GM18858 (cell line): ENCODE measurements at regions not wholly inside any gene's neighbourhood (a gene's known extent, or its start where the extent isn't known, plus 50 kb on each side); places are given as distances from the start of the nearest gene placed in this dataset.
"Not testable (repeated sequence)": the region's sequence is repeated elsewhere in the genome, so short reads cannot be mapped to it uniquely, and the experiment has no call there.

Experiments
- ATAC-seq: cut with Tn5 transposase; IDR thresholded peaks from one replicate; pipeline ENCODE4 v1.9.1; 2021; ENCODE audit not compliant: unreplicated experiment

GRCh38 chr3:127420829-127421228, 133.0 kb upstream of the PRR20G start:
- ATAC-seq = no peak

GRCh38 chr3:127419641-127420553, 132.1 kb upstream of the PRR20G start:
- no peak for ATAC-seq

- ATAC-seq = no peak
Measured at GRCh38 chr3:127419182-127419581, 131.3 kb upstream of the PRR20G start.

GRCh38 chr3:127418560-127419147, 130.8 kb upstream of the PRR20G start:
- no peak for ATAC-seq

GRCh38 chr3:127417709-127418559, 130.1 kb upstream of the PRR20G start:
- ATAC-seq = no peak

- no peak for ATAC-seq
Measured at GRCh38 chr3:127413871-127414270, 126.0 kb upstream of the PRR20G start.

GRCh38 chr3:127413318-127413673, 125.5 kb upstream of the PRR20G start:
- no peak for ATAC-seq

- ATAC-seq = no peak
Measured at GRCh38 chr3:127412578-127413317, 124.9 kb upstream of the PRR20G start.

GRCh38 chr3:127411875-127412274, 124.0 kb upstream of the PRR20G start:
- ATAC-seq = not testable (repeated sequence)

- ATAC-seq = no peak
Measured at GRCh38 chr3:127411083-127411727, 123.4 kb upstream of the PRR20G start.

- no peak for ATAC-seq
Measured at GRCh38 chr3:127410678-127411077, 122.8 kb upstream of the PRR20G start.

GRCh38 chr3:127410137-127410488, 122.3 kb upstream of the PRR20G start:
- no peak for ATAC-seq

- ATAC-seq = no peak
Measured at GRCh38 chr3:127409421-127410136, 121.7 kb upstream of the PRR20G start.

GRCh38 chr3:127408684-127409420, 121.0 kb upstream of the PRR20G start:
- ATAC-seq = no peak

GRCh38 chr3:127408022-127408683, 120.3 kb upstream of the PRR20G start:
- ATAC-seq = no peak

- ATAC-seq = no peak
Measured at GRCh38 chr3:127407026-127407939, 119.4 kb upstream of the PRR20G start.

GRCh38 chr3:127406309-127407025, 118.6 kb upstream of the PRR20G start:
- no peak for ATAC-seq
